Fibroblast of pulmonary artery (primary cell): ENCODE measurements at regions not wholly inside any gene's neighbourhood (a gene's known extent, or its start where the extent isn't known, plus 50 kb on each side); places are given as distances from the start of the nearest gene placed in this dataset.

Experiments used
- DNase-seq: peaks from one replicate; pipeline ENCODE4 v3.0.0-alpha.2; 2010; ENCODE audit warnings: low read depth
- H3K4me3 ChIP-seq: replicated peaks from 2 replicates; pipeline ENCODE4 v1.5.1; 2011; ENCODE audit warnings: low read depth, mild to moderate bottlenecking, control low read depth, low read length, moderate library complexity
- CTCF ChIP-seq: IDR thresholded peaks from 2 replicates; pipeline ENCODE4 v1.5.1; 2011; ENCODE audit warnings: mild to moderate bottlenecking, control low read depth, low read length, inconsistent platforms; ENCODE audit errors: missing control alignments

- no peak overlapping the region for H3K4me3 ChIP-seq
- DNase-seq, result no peak
- no peak for TF ChIP-seq CTCF
These were observed 73.3 kb upstream of the NBEA start for GRCh38 chr13:34868733-34869132.

GRCh38 chr13:34869696-34870095 lies 72.4 kb upstream of the NBEA start:
- H3K4me3 ChIP-seq, result no peak overlapping the region
- TF ChIP-seq CTCF, result no peak
- no peak for DNase-seq

- no peak for DNase-seq
- TF ChIP-seq CTCF, result no peak
- H3K4me3 ChIP-seq, result no peak overlapping the region
These were observed 63.7 kb upstream of the NBEA start for GRCh38 chr13:34878329-34878728.

- DNase-seq, result no peak
- no peak overlapping the region for H3K4me3 ChIP-seq
- no peak for TF ChIP-seq CTCF
These were observed 62.2 kb upstream of the NBEA start for GRCh38 chr13:34879851-34880250.

- TF ChIP-seq CTCF, result no peak
- H3K4me3 ChIP-seq, result no peak overlapping the region
- no peak for DNase-seq
These were observed 60.6 kb upstream of the NBEA start for GRCh38 chr13:34881494-34881893.

GRCh38 chr13:34883396-34883795 lies 58.7 kb upstream of the NBEA start:
- DNase-seq, result no peak
- TF ChIP-seq CTCF, result no peak
- H3K4me3 ChIP-seq, result no peak overlapping the region

GRCh38 chr13:34884366-34884765 lies 57.7 kb upstream of the NBEA start:
- TF ChIP-seq CTCF, result no peak
- DNase-seq, result no peak
- no peak overlapping the region for H3K4me3 ChIP-seq
